DMS 273 (cell line): ENCODE measurements at regions not wholly inside any gene's neighbourhood (a gene's known extent, or its start where the extent isn't known, plus 50 kb on each side); places are given as distances from the start of the nearest gene placed in this dataset.

ENCODE experiments used
- DNase-seq: peaks from one replicate; lab custom pipeline; 2025; ENCODE audit not compliant: unreplicated experiment; lab: John Stamatoyannopoulos, UW

DNA sequence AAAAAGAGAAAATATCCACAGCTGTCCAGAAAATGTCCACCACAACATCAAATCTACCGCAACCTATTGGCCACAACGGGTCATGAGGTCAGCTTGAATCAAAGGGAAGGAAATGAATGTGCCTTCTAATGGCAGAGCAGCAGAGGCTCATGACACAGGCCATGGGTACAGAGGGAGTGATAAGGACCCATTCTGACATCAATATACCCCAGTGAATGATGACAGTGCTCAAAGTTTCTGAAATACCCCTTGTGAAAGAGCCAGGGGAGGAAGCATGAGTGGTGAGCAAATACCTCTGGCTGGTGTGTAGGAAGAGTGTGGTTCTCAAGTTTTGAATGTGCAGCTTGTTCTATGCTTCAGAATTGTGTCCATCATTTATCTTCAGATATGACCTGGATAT, 348.2 kb downstream of the IRX1 start:
- DNase-seq: no peak

DNA sequence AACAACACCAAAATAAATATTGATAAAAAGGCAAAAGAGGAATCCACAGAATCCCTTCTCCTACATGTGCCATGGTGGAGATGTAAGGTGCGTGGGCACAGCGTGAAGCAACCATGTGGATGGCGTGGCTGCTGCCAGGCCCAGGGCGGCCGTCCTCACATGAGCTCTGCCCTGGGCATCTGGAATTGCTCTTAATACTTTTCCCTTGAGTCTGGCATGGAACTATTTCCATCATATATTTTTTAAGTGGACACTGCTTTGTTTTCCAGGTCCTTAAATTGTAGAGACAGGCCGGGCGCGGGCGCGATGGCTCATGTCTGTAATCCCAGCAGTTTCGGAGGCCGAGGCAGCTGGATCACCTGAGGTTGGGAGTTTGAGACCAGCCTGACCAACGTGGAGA, 349.3 kb downstream of the IRX1 start:
- DNase-seq: no peak

DNA sequence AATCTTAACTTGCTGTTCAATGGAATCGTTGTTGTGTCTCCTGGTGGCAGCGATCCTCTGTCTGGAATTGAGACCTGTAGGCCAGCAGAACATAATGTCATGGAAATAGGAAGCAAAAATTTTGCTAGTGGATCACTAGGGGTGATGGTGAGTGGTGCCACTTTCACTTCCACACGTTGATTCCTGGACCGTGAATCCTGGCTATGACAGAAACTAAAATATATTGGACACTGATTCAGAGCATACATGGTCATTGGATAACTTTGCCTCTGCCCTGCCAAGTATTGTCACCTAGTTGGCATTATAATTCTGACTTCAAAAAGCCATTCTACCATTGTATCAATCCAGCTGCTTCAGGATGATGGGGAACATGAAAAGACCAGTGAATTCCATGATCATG, 353.2 kb downstream of the IRX1 start:
- no peak for DNase-seq

GRCh38 chr5:3954199-3954598, 358.6 kb downstream of the IRX1 start:
- DNase-seq: no peak

DNA sequence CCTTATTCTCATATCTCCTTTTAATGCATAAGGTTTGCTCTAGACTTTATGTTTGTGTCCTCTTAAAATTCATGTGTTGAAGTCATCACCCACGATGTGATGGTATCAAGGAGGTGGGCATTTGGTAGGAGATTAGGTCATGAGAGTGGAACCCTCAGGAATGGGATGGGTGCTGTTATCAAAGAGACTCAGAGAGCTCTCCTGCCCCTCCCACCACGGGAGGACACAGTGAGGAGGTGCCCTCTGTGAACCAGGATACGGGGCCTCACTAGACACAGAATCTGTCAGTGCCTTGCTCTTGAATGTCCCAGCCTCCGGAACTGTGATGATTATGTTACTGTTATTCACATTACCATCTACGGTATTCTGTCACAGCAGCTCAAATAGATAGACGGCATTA, 359.0 kb downstream of the IRX1 start:
- no peak for DNase-seq

GRCh38 chr5:3957658-3958057, 362.0 kb downstream of the IRX1 start:
- DNase-seq: no peak

- DNase-seq: no peak
Measured at GRCh38 chr5:3958389-3958788, 362.8 kb downstream of the IRX1 start.

- DNase-seq: no peak
Measured at GRCh38 chr5:3962113-3962512, 366.5 kb downstream of the IRX1 start.

- no peak for DNase-seq
Measured at GRCh38 chr5:3963652-3964051, 368.0 kb downstream of the IRX1 start.

DNA sequence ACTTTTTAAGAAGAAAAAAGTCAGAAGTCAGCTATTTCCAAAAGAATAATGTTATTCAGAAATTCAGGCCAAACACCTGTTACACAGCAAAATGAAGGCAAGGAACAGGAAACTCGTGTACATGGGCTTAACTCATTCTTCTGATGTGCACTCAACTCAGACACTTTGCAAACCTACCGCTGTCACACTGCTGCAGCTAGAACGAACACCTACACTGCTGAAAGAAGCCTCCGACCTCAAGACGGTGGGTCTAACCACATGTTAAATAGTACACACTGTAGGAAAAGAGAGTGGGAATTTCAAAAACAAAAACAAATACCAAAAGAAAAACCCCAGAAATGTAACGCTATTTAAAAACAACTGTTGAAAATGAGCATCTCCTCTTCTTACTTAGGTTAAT, 384.5 kb downstream of the IRX1 start:
- no peak for DNase-seq

DNA sequence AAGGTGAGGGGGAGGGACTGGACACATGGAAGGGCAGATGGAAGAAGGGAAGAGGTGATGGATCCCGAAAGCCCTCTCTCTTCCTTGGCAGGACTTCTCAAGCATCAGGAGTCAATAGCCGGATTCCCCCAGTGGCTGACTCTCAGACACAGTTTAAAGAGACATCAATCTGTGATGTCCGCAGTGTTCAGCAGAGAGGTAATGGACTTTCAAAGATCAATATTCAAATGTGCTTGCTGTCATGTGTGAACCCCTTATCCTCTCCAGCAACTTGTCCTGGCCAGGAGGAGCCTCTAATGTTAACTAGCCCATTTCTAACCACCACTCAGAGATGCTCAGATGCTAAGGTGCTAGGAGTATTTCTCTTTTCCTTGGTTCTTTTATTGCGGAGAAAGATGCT, 392.2 kb downstream of the IRX1 start:
- no peak for DNase-seq

GRCh38 chr5:3993856-3994473, 398.3 kb downstream of the IRX1 start:
- no peak for DNase-seq

GRCh38 chr5:3994628-3995027, 399.0 kb downstream of the IRX1 start:
- DNase-seq: no peak

GRCh38 chr5:3995954-3996619, 400.5 kb downstream of the IRX1 start:
- no peak for DNase-seq

DNA sequence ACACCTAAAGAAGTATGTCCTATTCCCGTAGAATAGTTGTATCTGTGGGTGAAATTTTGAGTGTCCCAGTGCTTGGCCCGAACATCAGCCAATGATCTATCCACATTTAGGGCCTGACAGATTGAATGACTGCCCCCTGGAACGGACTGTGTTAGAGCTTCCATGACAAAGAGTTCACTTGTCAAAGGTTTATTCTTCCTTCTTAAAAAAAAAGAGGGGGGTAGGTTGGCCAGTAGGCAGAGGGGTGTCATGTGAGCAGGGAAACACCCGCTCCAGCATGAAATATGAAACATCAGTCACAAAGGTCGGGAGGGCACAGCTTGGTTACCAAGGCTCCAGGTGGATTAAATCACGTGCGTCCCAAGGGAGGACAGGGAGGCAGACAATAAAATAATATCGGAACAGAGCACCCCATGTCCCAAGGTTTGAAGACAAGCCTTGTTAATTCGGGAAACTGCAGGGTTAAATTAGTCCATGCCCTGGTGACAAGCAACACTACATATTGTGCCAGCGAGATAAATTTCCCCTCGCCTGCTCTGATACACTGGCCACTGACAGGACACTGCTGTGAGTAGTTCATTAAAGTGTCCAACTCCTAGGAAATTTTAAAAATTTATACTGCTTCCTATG, 401.2 kb downstream of the IRX1 start:
- no peak for DNase-seq

DNA sequence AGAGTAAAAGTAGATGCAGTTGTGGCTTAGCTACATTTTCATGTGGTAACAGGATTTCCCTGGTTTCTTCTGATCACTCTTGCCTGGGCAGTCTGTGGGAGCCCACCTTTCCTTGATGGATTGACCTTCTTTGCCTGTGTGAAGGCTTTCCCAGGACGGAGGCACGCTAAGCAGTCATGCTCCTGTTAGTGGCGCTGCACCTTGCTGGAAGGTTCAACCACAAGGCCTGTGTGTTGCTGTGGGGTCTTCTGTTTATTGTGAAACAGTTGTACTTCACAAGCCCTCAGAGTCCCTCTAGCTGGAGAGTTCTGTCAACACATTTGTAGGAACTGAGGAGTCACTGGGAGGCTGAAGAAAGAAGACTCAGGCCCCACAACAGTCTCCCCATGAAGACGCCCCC, 402.0 kb downstream of the IRX1 start:
- DNase-seq: no peak

GRCh38 chr5:3999929-4000328, 404.3 kb downstream of the IRX1 start:
- DNase-seq: no peak

DNA sequence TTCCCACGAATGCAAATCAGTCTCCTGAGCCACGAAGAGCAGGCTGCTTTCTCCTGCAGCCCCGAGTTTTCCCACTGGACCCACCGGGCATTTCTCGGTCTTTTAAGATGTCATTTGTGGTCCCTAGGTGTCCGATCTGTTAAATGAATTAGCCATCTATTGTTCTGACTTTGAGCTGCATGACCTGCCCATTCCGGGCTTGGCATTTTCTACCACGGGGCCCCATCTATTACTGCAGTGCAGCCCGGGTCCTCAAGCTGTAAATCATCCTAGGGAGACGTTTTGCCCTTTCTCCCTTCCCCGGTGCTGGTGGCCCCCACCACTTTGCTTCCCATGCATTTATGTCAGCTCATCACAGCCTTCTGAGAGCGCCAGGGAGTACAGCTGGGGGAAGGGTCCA, 405.4 kb downstream of the IRX1 start:
- no peak for DNase-seq

DNA sequence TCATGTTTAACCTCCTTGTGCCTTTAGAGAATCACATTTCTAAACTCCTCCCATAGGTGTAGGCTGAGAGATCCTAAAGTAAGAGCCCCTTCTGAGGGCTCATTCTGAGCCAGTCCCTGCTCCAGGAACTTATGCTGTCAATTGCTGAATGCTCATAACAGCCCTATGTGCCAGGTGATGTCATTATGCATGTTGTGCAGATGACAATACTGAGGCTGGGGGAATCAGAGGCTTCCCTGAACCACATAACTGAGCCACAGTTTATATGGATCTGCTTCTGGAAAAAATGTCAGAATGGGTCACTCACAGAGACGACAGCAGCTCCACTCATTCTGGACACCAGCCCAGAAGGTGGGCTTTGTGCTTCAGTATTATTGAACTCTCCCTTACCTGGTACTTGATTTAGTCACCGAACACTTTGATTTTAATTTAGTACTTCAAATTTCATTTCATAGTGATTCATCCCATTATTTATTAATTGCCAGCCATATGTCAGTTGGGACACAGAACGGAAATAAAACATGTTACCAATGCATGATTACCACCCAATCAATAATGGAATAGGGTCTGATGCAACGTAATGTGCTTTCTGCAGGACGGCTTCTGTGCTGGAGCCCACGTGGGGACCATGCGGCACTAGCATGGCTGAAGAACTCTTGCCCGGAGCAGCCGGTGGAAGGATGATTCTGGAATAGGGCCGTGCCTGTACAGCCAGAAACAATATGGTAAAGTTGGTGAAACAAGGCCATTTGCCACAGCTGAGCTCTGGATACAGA, 406.3 kb downstream of the IRX1 start:
- no peak for DNase-seq

DNA sequence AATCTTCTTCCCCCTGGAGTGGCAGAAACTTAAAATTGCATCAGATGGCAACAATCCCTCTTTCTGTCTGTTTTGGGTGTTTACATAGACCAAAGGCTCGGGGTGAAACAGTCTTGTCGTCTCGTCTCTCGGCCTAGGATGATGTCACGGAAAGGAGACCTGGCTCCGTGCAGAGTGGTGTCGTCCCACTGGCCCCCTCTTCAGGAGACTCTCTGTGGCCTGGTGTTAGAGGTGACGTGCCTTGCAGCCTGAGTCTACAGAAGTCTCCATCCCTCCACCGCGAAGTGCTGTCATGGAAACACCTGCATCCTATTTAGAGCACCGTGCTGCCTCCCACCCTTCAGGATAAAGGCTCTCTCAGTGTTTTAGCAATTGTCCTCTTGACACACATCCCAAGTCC, 409.7 kb downstream of the IRX1 start:
- DNase-seq: no peak

DNA sequence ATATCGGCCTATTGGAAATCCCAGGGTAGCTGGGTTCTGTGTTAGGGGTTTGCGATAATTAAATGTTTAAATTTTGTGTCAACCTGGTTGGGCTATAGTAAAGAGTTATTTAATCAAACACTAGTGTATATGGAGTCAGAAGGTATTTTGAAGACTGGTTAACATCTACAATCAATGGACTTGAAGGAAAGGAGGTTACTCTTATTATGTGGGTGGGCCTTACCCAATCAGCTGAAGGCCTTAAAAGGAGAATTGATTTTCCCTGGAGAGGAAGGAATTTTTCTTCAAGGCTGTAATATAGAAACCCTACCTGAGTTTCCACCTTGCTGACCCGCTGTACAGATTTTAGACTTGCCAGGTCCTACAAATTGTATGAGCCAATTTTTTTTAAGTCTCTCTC, 411.4 kb downstream of the IRX1 start:
- no peak for DNase-seq

DNA sequence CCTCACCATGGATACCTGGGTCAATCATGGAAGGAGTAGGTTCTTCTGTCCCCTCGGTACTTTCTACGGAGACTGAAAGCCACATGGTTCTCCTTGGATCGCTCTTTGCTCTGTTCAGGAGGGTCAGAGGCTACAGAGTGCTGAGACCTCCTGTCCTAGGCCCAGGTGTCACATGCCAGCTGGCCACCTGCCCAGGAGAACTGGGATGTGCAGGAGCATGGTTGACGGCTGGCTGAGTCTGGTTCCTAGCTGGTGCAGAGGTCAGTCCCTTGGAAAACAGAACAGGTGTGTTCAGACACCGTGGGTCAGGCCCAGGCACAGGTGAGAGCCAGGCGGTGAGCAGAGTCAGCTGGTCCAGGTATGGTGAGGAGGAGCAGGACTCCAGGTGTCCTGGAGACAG, 416.3 kb downstream of the IRX1 start:
- no peak for DNase-seq
